H1 (cell line): ENCODE measurements at regions not wholly inside any gene's neighbourhood (a gene's known extent, or its start where the extent isn't known, plus 50 kb on each side); places are given as distances from the start of the nearest gene placed in this dataset.

Experiments used
- CTCF ChIA-PET: fragments of 300-600 bp; sonication (Branson Sonifier 250); formaldehyde crosslinking; loops from one replicate; lab custom pipeline; 2021; ENCODE audit not compliant: partially characterized antibody; lab: Charles Lee
- POLR2A ChIA-PET: fragments of 300-600 bp; sonication (Branson Sonifier 250); formaldehyde crosslinking; loops from one replicate; lab custom pipeline; 2021; ENCODE audit warnings: inconsistent platforms; ENCODE audit not compliant: partially characterized antibody; lab: Charles Lee
- DNase-seq, 2 experiments: peaks; one replicate each; pipeline versions ENCODE4 v3.0.0 to v3.0.0-alpha.2; 2010 to 2022; ENCODE audit warnings: low spot score in 2 of 2, low read depth in 1 of 2, mixed read lengths in 1 of 2
- FAIRE-seq: peaks from 2 replicates; lab custom pipeline; 2011; peaks lifted over from hg19 to GRCh38; lab: Jason Lieb, UNC
- H2AFZ ChIP-seq: 2 replicates; pipeline ENCODE4 v1.8.1; 2012; ENCODE audit warnings: low read length, inconsistent platforms
- H2AK5ac ChIP-seq: 2 replicates; pipeline ENCODE4 v1.6.1; 2013; ENCODE audit warnings: low read depth, low read length
- H2BK120ac ChIP-seq: replicated peaks from 2 replicates; pipeline ENCODE3; 2013; ENCODE audit warnings: low read depth, low read length, inconsistent platforms
- H2BK12ac ChIP-seq: 2 replicates; pipeline ENCODE4 v1.6.1; 2013; ENCODE audit warnings: low read depth, low read length
- H2BK15ac ChIP-seq: 2 replicates; pipeline ENCODE4 v1.6.1; 2013; ENCODE audit warnings: low read length
- H2BK20ac ChIP-seq: 2 replicates; pipeline ENCODE4 v1.6.1; 2013; ENCODE audit warnings: low read length
- H2BK5ac ChIP-seq: 2 replicates; pipeline ENCODE4 v1.6.1; 2013; ENCODE audit warnings: low read depth, low read length
- H3K14ac ChIP-seq: 2 replicates; pipeline ENCODE4 v1.6.1; 2013; ENCODE audit warnings: inconsistent platforms; ENCODE audit not compliant: insufficient read length
- H3K18ac ChIP-seq: 2 replicates; pipeline ENCODE4 v1.6.1; 2013; ENCODE audit warnings: low read length; ENCODE audit errors: extremely low read depth
- H3K23ac ChIP-seq: 2 replicates; pipeline ENCODE4 v1.6.1; 2013; ENCODE audit warnings: inconsistent platforms; ENCODE audit not compliant: insufficient read length
- H3K23me2 ChIP-seq: 2 replicates; pipeline ENCODE4 v1.6.1; 2013; ENCODE audit warnings: low read depth, low read length
- H3K27ac ChIP-seq: 2 replicates; pipeline ENCODE4 v1.6.1; 2011; ENCODE audit warnings: low read depth, low read length, inconsistent platforms
- H3K27me3 ChIP-seq, 4 experiments: replicated peaks in 1 of 4; 1 replicate in 1 of 4; 2 replicates in 3 of 4; pipeline versions ENCODE4 v1.6.1 to v1.8.1; 2011 to 2013; ENCODE audit warnings: low read length in 3 of 4, mild to moderate bottlenecking in 3 of 4, inconsistent platforms in 2 of 4, mixed read lengths in 2 of 4, moderate library complexity in 1 of 4; ENCODE audit not compliant: control insufficient read depth in 3 of 4, insufficient read depth in 3 of 4; ENCODE audit errors: extremely low read depth in 1 of 4
- H3K36me3 ChIP-seq, 4 experiments: 2 replicates each; pipeline versions ENCODE4 v1.6.1 to v1.8.1; 2011 to 2013; ENCODE audit warnings: mild to moderate bottlenecking in 4 of 4, low read length in 3 of 4, moderate library complexity in 2 of 4, control low read depth in 1 of 4, inconsistent platforms in 1 of 4; ENCODE audit not compliant: insufficient read depth in 4 of 4, control insufficient read depth in 2 of 4
- H3K4ac ChIP-seq: replicated peaks from 2 replicates; pipeline ENCODE3; 2013; ENCODE audit warnings: low read length, low read depth, mixed read lengths, inconsistent platforms; ENCODE audit not compliant: insufficient read length
- H3K4me1 ChIP-seq, 4 experiments: replicated peaks in 1 of 4; 1 replicate in 1 of 4; 2 replicates in 3 of 4; pipeline versions ENCODE4 v1.6.1 to v1.8.1; 2011 to 2013; ENCODE audit warnings: low read length in 3 of 4, inconsistent platforms in 2 of 4, mixed read lengths in 1 of 4; ENCODE audit not compliant: insufficient read depth in 4 of 4, control insufficient read depth in 3 of 4
- H3K4me2 ChIP-seq, 2 experiments: 2 replicates each; pipeline versions ENCODE4 v1.6.1 to v1.8.1; 2011 to 2013; ENCODE audit warnings: low read depth in 2 of 2, low read length in 2 of 2, control low read depth in 1 of 2, inconsistent platforms in 1 of 2, mild to moderate bottlenecking in 1 of 2; ENCODE audit not compliant: insufficient read depth in 1 of 2
- H3K4me3 ChIP-seq, 4 experiments: fragments of 200-600, 300-600 bp in 1 of 4; sonication (generic), shearing (Covaris generic), sonication (Bioruptor Twin) in 1 of 4; 2 replicates each; pipeline versions ENCODE4 v1.5.1 to v1.8.1; 2011 to 2016; ENCODE audit warnings: low read length in 4 of 4, low read depth in 3 of 4, control low read depth in 2 of 4, inconsistent platforms in 2 of 4, mild to moderate bottlenecking in 2 of 4, mixed read lengths in 1 of 4, moderate library complexity in 1 of 4; ENCODE audit not compliant: insufficient read depth in 2 of 4; ENCODE audit errors: extremely low read depth in 1 of 4
- H3K56ac ChIP-seq: replicated peaks from 2 replicates; pipeline ENCODE3; 2013; ENCODE audit warnings: low read depth, mild to moderate bottlenecking, mixed read lengths, low read length, inconsistent platforms; ENCODE audit not compliant: insufficient read length
- H3K79me1 ChIP-seq: 2 replicates; pipeline ENCODE4 v1.6.1; 2013; ENCODE audit warnings: low read depth, low read length, control low read depth
- H3K79me2 ChIP-seq, 2 experiments: 2 replicates each; pipeline versions ENCODE4 v1.6.1 to v1.8.1; 2012 to 2013; ENCODE audit warnings: low read length in 2 of 2, mild to moderate bottlenecking in 2 of 2, inconsistent platforms in 1 of 2; ENCODE audit not compliant: insufficient read depth in 2 of 2, control insufficient read depth in 1 of 2
- H3K9ac ChIP-seq, 4 experiments: replicated peaks in 1 of 4; 1 replicate in 1 of 4; 2 replicates in 3 of 4; pipeline versions ENCODE4 v1.6.1 to v1.8.1; 2011 to 2013; ENCODE audit warnings: low read depth in 3 of 4, low read length in 3 of 4, control low read depth in 2 of 4, mild to moderate bottlenecking in 2 of 4, moderate library complexity in 2 of 4, inconsistent platforms in 1 of 4; ENCODE audit errors: extremely low read depth in 1 of 4
- H3K9me3 ChIP-seq, 2 experiments: 2 replicates each; pipeline versions ENCODE4 v1.6.1 to v1.8.1; 2012 to 2013; ENCODE audit warnings: mild to moderate bottlenecking in 2 of 2, moderate library complexity in 2 of 2, control low read depth in 1 of 2, inconsistent platforms in 1 of 2, low read depth in 1 of 2, low read length in 1 of 2, mixed read lengths in 1 of 2; ENCODE audit not compliant: insufficient read depth in 2 of 2
- H4K20me1 ChIP-seq, 2 experiments: replicated peaks in 1 of 2; 2 replicates each; pipeline versions ENCODE3 to v1.8.1; 2011 to 2013; ENCODE audit warnings: inconsistent platforms in 2 of 2, low read length in 2 of 2, mild to moderate bottlenecking in 1 of 2; ENCODE audit not compliant: insufficient read depth in 2 of 2, control insufficient read depth in 1 of 2
- H4K5ac ChIP-seq: 2 replicates; pipeline ENCODE4 v1.6.1; 2013; ENCODE audit warnings: low read length, low read depth, mixed read lengths, inconsistent platforms; ENCODE audit not compliant: insufficient read length
- H4K8ac ChIP-seq: 2 replicates; pipeline ENCODE4 v1.8.0; 2013; ENCODE audit warnings: mild to moderate bottlenecking, moderate library complexity, low read length, inconsistent platforms; ENCODE audit not compliant: insufficient read depth; ENCODE audit errors: extremely low read depth
- H4K91ac ChIP-seq: replicated peaks from 2 replicates; pipeline ENCODE3; 2013; ENCODE audit warnings: low read length, mixed read lengths, inconsistent platforms; ENCODE audit not compliant: insufficient read length
- RFX5 ChIP-seq: IDR thresholded peaks from 2 replicates; pipeline ENCODE4 v1.6.1; 2011; ENCODE audit warnings: low read depth, low read length, improper control_type of control experiment, borderline replicate concordance
- WGBS, 2 experiments: shearing (Covaris generic) in 1 of 2; methylation state at CpG; one replicate each; pipeline versions ENCODE4 v1.1.6 to v1.1.7; 2013 to 2015; ENCODE audit warnings: low lambda C conversion rate in 2 of 2, mixed read lengths in 2 of 2, inconsistent platforms in 1 of 2, low coverage in 1 of 2, missing lambda C conversion rate in 1 of 2; ENCODE audit not compliant: insufficient replicate concordance in 2 of 2, insufficient coverage in 1 of 2, insufficient read length in 1 of 2; ENCODE audit errors: extremely low coverage in 1 of 2, missing lambda C conversion rate in 1 of 2; 5-methylcytosine and 5-hydroxymethylcytosine counted together

- 88% methylated on average over 5 of the region's 5 CpGs; no CpG with 5 or more reads in 1 of the 2 experiments for WGBS, 2 experiments
- no peak overlapping the region for H4K8ac ChIP-seq
- no peak overlapping the region for H2BK15ac ChIP-seq
- H3K9me3 ChIP-seq = no peaks in the 10 kb centered on the region
- H4K91ac ChIP-seq = no peak overlapping the region
- POLR2A ChIA-PET = no interaction called here
- no peak overlapping the region for H3K56ac ChIP-seq
- no peak overlapping the region for H3K18ac ChIP-seq
- no peak overlapping the region for H3K4me3 ChIP-seq
- no peak overlapping the region for H2AK5ac ChIP-seq
- H3K4me1 ChIP-seq = peaks cover 0 to 5% (median 0%) of the 10 kb centered on the region in 4 experiments; a peak in 1 of 7 replicates
- no peak overlapping the region for H2BK20ac ChIP-seq
- H2BK120ac ChIP-seq = no peak overlapping the region
- H3K23me2 ChIP-seq = no peaks in the 10 kb centered on the region
- no peak overlapping the region for H2AFZ ChIP-seq
- CTCF ChIA-PET = no interaction called here
- TF ChIP-seq RFX5 = no peak
- DNase-seq (no peak), FAIRE-seq (no peak)
- no peak overlapping the region for H3K9ac ChIP-seq
- no peak overlapping the region for H2BK5ac ChIP-seq
- H3K27ac ChIP-seq = no peak overlapping the region
- H4K5ac ChIP-seq = no peak overlapping the region
- H3K79me1 ChIP-seq = no peaks in the 10 kb centered on the region
- no peak overlapping the region for H3K4me2 ChIP-seq
- H3K23ac ChIP-seq = no peak overlapping the region
- H3K4ac ChIP-seq = no peak overlapping the region
- no peak overlapping the region for H3K14ac ChIP-seq
- no peak overlapping the region for H2BK12ac ChIP-seq
- H3K36me3 ChIP-seq = no peaks in the 10 kb centered on the region
- no peaks in the 10 kb centered on the region for H3K27me3 ChIP-seq
- no peaks in the 10 kb centered on the region for H4K20me1 ChIP-seq
- no peaks in the 10 kb centered on the region for H3K79me2 ChIP-seq
Measured at GRCh38 chr16:6153901-6154300, 1056.3 kb upstream of the EEF2KMT start.
